GM12892 (cell line): ENCODE measurements at regions not wholly inside any gene's neighbourhood (a gene's known extent, or its start where the extent isn't known, plus 50 kb on each side); places are given as distances from the start of the nearest gene placed in this dataset.

Experiments used
- DNase-seq: peaks from one replicate; pipeline ENCODE4 v3.0.0; 2011; ENCODE audit not compliant: insufficient read length
- FAIRE-seq: peaks from 2 replicates; lab custom pipeline; 2011; peaks lifted over from hg19 to GRCh38; lab: Jason Lieb, UNC
- POLR2A ChIP-seq: IDR thresholded peaks from 2 replicates; pipeline ENCODE4 v1.6.1; 2011; ENCODE audit warnings: low read depth, low read length, control low read depth
- POLR2AphosphoS5 ChIP-seq: IDR thresholded peaks from 2 replicates; pipeline ENCODE4 v1.6.1; 2011; ENCODE audit warnings: low read depth, low read length, control low read depth
- TAF1 ChIP-seq: IDR thresholded peaks from 2 replicates; pipeline ENCODE4 v1.6.1; 2011; ENCODE audit warnings: low read depth, mild to moderate bottlenecking, control low read depth, low read length, borderline replicate concordance

DNA sequence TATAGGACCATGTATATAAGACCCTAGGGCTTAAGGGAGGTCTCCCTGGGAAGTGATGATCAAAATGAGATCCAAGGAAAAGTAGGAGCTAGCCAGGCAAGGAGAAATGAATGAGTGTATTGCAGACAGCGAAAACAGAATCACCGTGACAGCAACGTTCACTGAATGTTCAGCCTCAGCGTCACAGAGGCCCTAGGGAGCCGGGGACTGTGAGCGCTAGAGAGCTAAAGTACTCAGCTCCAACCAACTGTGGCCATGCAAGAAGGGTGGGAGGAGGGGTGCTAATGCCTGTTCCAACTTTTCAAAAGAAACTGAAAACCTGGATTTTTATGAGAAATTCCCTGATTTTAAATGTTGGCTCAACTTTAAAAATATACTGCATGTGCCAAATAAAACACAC is 105.5 kb upstream of the CCND2 start:
- TF ChIP-seq TAF1 (no peak), POLR2A (no peak), POLR2AphosphoS5 (no peak)
- DNase-seq = no peak
- no peak for FAIRE-seq

DNA sequence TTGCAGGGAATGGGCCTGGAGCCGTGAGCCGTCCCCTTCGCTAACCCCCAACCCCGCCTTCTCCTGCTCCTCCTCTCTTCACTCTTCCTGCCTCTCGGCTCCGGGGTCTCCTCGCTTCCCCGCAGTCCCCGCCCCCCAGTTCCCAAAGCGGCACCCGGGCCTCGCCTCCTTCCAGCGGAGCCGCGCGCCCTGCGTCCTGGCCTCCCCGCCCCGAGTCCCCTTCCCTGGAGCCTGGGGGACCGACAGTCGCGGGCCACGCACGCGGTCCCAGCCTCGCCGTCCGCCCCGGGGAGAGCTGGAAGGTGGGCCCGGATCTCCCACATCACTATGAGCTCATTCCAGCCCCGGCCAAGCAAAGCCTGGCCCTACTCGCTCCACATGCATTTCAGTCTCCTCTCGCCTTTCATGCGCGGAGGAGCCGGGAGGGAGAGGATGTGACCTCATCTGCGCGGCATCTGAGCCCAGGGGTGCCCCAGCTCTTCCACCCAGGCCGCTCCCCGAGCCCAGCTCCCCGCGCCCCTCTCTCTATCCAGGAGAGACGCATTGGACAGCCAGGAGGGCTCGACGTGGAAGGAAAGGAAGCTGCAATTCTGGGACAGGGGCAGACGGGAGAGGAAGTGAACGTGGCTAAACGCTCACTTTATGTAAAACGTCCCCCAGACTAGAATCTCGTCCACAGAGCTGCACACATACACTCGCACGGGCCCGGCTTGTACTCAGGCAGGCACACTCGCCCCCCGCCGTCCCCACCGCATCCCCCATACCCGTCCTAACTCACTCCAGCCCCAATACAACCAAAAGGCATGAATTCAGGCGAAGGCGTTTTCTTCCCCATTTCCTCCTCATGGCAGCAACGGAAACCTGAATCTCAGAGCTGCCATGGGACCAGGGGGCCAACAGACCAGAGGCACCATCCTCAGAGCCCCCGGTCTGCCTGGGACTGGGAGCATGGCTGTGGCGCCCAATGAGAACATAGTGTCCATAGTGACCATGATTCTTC is 108.7 kb upstream of the CCND2 start:
- peak; percentile 85 for FAIRE-seq
- peak; percentile 62 for DNase-seq
- TF ChIP-seq POLR2A (peak; percentile 69; the same call in 1 of the 2 replicates), POLR2AphosphoS5 (no peak), TAF1 (peak; percentile 71)

DNA sequence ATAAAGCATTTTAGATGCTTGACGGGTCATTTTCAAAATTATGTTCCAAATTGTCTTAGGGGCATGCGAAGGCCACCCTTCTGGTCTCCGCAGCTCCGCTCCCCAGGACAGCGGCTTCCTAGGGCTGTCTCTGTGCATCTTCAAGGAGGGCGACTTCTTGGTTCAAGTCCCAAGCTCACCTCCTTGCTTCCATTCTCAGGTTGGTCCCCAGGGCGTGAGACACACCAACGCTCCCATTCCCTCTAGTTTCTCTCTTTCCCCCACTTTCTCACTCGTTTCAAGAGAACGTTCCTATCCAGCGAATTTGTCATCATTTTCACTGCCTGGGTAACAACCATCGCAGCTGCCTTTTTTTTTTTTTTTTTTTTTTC is 109.4 kb upstream of the CCND2 start:
- no peak for DNase-seq
- TF ChIP-seq POLR2A (no peak), TAF1 (no peak), POLR2AphosphoS5 (no peak)
- FAIRE-seq = peak; percentile 9

DNA sequence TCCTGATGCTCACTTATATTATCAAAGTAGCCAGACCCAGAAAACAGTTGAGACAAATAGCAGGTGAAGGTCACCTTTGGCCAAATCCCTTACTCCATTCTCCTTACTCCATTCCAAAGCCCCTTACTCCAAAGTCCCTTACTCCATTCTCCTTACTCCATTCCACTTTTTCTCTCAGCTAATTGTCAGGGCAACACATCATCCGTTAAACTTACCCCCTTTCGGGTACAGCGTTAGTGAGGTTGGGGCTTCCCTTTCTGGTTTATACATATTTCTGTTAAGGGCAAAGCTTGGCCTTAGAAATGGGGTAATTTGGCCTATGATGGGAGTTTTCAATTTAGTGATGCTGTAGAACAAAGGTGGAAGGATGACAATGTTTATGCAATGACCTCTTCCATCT is 111.8 kb upstream of the CCND2 start:
- FAIRE-seq = no peak
- TF ChIP-seq TAF1 = no peak
- no peak for TF ChIP-seq POLR2AphosphoS5
- TF ChIP-seq POLR2A = no peak
- DNase-seq = no peak

DNA sequence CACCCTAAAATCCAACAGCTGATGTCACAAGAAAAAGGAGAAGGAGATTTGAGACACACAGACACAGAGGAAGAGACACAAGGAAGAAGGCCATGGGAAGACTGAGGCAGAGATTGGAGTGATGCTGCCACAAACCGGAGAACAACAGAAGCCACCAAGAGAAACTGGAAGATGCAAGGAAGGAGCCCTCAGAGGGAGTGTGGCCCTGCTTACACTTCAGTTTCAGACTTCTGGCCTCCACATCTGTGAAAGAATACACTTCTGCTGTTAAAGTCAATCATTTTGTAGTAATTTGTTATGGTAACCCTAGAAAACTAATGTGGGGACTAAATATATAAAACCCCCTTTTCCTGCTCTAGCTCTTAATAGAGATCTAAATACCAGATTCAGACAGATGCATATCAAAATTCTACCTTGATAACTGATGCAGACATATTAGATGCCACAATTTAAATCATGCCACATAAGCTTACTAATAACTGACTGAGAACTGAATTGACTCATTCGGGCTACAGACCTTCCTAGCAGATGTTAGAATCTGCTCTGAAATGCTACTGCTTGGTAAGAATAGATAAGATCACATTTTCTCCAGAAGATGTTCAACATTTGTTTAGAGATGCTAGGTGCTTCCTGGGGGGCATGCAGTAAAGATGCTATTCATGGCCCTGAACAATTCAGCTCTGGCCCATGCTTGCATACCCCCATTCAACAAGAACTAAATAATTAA is 113.1 kb upstream of the CCND2 start:
- FAIRE-seq = no peak

DNA sequence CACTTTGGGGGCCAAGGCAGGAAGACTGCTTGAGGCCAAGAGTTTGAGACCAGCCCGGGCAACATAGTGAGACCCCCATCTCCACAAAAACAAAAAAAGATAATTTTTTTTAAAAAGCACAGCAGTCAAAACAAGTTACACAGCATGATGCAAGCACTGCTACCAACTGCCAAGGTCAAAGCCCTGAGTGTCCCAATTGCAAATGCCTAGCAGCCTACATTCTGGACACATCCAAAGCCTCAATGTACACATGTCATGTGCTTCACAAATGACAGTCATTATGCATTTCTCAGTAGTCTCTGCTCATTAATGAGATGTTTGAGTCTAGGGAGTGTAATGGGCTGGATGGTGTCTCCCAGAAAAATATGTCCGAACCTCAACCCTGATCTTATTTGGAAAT is 113.7 kb upstream of the CCND2 start:
- TF ChIP-seq POLR2A = no peak
- TF ChIP-seq POLR2AphosphoS5 = no peak
- TF ChIP-seq TAF1 = no peak
- no peak for DNase-seq
- no peak for FAIRE-seq

More for the DNA sequence above, 113.1 kb upstream of the CCND2 start:
- DNase-seq = no peak
- TF ChIP-seq POLR2AphosphoS5 (no peak), TAF1 (no peak)

DNA sequence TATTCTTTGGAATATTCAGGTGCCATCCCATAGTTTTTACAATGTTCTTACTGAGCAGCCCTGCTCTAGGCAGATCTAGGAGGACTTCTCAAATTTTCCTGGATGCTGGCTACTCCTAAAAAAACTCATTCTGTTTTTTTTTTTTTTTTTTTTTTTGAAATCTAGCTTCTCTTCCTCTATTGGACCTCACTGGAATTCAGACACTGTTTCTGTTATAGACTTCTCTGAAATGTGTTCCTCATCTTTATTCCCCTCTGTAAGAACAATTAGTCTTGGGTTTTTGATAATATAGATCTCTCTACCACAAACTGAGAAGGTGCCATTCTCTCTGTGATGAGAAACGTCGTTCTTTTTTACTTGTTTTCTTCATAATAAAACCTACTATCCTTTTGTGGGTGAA is 115.3 kb upstream of the CCND2 start:
- FAIRE-seq (no peak), DNase-seq (no peak)
- TF ChIP-seq POLR2A (no peak), TAF1 (no peak), POLR2AphosphoS5 (no peak)

DNA sequence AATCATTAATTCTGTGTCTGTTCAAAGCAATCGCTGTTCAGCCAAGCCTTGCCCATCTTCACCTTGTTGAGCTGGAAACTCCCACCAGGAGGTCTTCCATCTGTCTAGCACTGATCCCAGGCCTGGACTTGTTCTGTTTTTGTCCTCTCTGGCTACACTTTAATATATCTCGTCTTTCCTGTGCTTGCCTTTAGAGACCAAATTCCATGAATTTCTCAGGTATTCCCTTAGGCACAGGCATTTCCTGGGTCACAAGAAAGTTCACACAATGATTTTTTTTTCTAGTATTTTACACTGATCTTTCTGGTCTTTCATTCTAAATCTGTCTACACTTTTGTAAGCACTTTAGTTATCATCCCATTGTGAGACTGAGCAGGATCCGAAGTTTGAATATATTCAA is 116.4 kb upstream of the CCND2 start:
- DNase-seq (no peak), FAIRE-seq (no peak)
- TF ChIP-seq TAF1 = no peak
- TF ChIP-seq POLR2AphosphoS5 = no peak
- no peak for TF ChIP-seq POLR2A

DNA sequence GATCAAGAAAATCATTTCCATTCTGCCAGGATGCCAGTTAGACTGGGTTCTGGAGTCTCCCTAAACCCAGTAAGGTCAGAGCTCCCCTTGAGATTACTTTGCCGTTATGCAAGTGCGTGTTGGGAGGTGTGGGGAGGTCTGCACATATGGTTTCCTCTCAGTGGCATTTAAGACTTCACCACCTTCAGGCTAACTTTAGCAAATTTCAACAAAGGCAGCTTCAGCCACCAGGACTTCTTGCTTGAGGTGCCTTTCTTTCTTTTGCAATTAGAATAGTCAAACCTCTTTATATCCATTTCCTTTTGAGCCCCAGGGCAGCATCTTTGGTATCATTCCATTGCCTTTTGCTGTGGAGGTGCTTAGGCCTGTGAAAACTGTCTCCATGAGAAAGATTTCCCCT is 117.2 kb upstream of the CCND2 start:
- no peak for FAIRE-seq
- no peak for DNase-seq
- TF ChIP-seq POLR2AphosphoS5 = no peak
- no peak for TF ChIP-seq TAF1
- no peak for TF ChIP-seq POLR2A

DNA sequence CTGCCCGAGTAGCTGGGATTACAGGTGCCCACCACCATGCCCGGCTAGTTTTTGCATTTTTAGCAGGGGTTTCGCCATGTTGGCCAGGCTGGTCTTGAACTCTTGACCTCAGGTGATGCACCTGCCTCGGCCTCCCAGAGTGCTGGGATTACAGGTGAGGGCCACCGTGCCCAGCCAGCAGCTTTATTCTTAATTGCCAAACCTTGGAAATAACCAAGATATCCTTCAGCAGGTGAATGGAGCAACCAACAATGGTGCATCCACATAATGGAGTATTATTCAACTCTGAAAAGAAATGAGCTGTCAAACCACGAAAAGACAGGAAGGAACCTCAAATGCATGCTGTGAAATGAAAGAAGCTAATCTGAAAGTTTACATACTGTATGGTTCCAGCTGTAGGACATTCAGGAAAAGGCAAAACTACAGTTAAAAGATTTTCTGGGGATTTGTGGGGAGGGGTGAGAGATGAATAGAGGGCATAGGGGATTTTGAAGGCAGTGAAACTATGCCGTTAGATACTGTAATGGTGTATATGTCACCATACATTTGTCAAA is 118.8 kb upstream of the CCND2 start:
- FAIRE-seq (peak; percentile 68), DNase-seq (no peak)
- TF ChIP-seq POLR2AphosphoS5 (no peak), TAF1 (no peak)

DNA sequence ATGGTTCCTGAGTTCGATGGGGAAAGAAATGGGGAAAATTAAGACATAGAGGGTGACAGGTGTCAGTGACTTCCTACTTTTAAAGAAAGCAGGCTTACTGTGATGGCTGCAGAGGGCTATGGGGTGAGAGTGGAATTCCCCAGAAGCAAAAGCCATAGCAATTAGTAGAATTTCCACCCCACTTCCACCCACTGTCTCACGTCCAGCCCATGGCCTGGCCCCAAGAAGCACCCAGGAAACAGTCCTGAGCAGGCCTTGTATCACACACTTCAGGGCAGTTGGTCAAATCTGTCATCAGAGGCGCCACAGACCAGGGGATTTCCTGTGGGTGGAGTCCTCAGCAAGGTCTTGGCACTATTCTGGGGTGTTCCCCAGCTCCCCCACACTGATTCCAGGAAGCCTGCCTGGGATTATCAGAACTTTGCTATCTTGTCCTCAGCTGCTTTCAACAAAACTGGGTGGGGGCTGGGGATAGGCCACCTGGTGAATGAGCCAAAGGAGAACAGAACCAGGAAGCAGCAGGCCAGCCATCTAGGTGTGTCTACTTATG is 120.1 kb upstream of the CCND2 start:
- 0 out of 2 replicates have a peak, but pooled peaks have one; percentile 9 for TF ChIP-seq TAF1
- TF ChIP-seq POLR2A = no peak
- FAIRE-seq (peak; percentile 97), DNase-seq (peak; percentile 46)
